ENCODE measurements at regions not wholly inside any gene's neighbourhood (a gene's known extent, or its start where the extent isn't known, plus 50 kb on each side); places are given as distances from the start of the nearest gene placed in this dataset.
A peak's percentile ranks its signal among the peaks of the same experiment; 100 is the strongest.

DNA sequence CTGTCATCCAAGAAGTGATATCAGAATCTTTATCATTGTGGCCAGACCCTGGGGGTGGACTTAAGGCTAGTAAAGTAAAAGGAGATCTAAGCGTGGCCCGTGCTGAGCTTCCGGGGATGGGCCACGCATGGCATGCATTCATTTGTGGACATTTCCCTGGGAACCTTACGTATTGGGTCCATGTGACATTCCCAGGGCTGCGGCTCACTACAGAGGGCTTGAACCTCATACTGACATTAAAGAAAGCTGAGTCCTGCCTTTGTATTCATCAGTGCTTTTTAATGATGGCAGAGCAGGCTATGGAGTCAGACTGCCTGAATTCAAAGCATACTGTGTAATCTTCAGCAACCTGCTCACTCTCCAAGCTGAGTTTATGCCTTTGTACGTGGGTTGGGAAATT is 152.2 kb upstream of the AFDN start:
- DNase-seq (ENCODE audit: low spot score in 2 of 2) = no peak
- in situ Hi-C loops (cut with MboI; ENCODE audit: low sequenced_read_pairs) = no loop called here
- no peak overlapping the region for H3K4me3 ChIP-seq
- peaks cover 10% of the 10 kb centered on the region for H3K4me1 ChIP-seq
- no peaks in the 10 kb centered on the region for H3K36me3 ChIP-seq (replicated peaks)
- H3K9me3 ChIP-seq = no peaks in the 10 kb centered on the region
- H3K27me3 ChIP-seq (ENCODE audit: low read depth) = no peaks in the 10 kb centered on the region

DNA sequence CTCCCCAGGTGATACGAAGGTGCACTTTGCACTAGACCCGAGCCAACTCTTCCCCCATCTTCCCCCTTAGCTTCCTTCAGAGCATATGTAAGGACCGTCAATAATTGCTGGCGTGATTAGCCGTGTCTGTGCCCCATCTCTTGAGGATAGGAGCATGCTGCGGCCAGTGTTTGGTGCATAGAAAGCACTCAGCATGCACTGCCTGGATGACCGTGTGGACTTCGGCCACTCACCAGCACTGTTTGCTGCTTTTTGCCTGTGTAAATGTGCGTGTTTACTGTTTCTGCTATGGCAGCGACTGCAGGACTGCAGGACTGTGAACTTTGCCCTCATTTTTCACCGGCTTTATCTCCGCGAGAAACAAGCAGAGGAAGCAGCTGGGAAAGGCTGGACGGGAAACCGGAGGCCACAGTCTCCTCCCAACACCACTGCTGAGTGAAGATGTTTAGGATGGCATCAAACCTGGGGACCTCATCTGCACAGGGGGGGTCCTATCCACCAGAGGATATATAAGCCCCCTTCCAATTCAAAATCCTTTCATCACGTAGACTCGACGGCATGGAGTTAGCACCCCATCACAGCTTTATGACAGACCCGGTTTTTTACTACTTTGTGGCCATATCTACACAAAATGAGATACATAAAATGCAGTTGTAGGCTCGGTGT is 150.6 kb upstream of the AFDN start:
- peaks cover 10% of the 10 kb centered on the region for H3K4me1 ChIP-seq
- H3K27me3 ChIP-seq (ENCODE audit: low read depth) = no peaks in the 10 kb centered on the region
- DNase-seq (ENCODE audit: low spot score in 2 of 2) = no peak
- no peaks in the 10 kb centered on the region for H3K9me3 ChIP-seq
- no peak overlapping the region for H3K4me3 ChIP-seq
- no peaks in the 10 kb centered on the region for H3K36me3 ChIP-seq (replicated peaks)
- in situ Hi-C loops (cut with MboI; ENCODE audit: low sequenced_read_pairs) = no loop called here

DNA sequence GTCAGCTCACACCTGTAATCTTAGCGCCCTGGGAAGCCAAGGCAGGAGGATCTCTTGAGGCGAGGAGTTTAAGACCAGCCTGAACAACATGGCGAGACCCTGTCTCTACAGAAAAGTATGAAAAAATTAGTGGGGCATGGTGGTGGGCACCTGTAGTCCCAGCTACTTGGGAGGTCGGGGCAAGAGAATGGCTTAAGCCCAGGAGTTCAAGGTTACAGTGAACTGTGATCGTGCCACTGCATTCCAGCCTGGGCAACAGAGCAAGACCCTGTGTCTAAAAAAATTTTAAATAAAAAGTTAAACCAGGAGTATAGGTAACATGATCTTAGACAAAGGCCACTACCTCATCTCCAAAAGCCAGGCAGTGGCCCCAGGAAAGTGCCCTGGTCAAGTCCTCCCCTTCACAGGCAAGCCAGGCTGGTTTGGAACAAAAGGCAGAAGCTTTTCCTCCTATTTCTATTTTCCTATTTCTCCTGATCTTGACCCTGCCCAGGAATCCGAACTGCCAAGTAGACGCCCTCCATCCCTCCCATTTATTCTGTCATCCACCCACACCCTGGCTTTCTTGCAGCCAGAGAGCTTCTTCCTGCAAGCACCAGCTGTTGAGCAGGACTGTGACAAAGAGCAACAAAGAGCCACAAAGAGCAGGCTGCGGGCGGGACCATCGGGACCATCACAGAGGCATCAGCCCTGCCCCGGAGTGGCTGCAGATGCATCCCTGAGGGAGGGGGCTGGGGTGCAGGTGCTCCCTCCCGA is 149.9 kb upstream of the AFDN start:
- Histone ChIP-seq H3K27me3 (ENCODE audit: low read depth) (no peaks in the 10 kb centered on the region), H3K9me3 (no peaks in the 10 kb centered on the region), H3K4me1 (peaks cover 10% of the 10 kb centered on the region), H3K36me3 (replicated peaks) (no peaks in the 10 kb centered on the region), H3K4me3 (no peak overlapping the region)
- DNase-seq (ENCODE audit: low spot score in 2 of 2) = no peak
- in situ Hi-C loops (cut with MboI; ENCODE audit: low sequenced_read_pairs) = no loop called here

DNA sequence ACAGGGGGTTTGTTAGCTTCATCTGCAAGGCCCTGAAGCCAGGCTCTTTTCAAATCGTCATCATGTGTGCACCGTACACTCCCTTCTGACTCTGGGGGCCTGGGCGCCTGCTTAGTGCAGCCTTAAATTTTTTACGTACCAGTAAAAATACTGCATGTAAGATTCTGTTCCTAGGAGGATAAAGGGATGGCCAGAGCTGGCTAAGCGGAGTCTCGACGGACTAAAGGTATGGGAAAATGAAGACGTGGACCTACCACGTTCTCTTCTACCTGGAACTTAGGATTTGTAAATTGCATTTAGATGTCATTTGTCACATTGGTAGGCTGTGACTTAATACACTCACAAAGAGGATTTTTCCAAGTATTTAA is 149.3 kb upstream of the AFDN start:
- H3K27me3 ChIP-seq (ENCODE audit: low read depth) = no peaks in the 10 kb centered on the region
- H3K4me3 ChIP-seq = no peak overlapping the region
- peaks cover 10% of the 10 kb centered on the region for H3K4me1 ChIP-seq
- H3K36me3 ChIP-seq (replicated peaks) = no peaks in the 10 kb centered on the region
- DNase-seq (ENCODE audit: low spot score in 2 of 2) = no peak
- no peaks in the 10 kb centered on the region for H3K9me3 ChIP-seq
- in situ Hi-C loops (cut with MboI; ENCODE audit: low sequenced_read_pairs) = no loop called here

DNA sequence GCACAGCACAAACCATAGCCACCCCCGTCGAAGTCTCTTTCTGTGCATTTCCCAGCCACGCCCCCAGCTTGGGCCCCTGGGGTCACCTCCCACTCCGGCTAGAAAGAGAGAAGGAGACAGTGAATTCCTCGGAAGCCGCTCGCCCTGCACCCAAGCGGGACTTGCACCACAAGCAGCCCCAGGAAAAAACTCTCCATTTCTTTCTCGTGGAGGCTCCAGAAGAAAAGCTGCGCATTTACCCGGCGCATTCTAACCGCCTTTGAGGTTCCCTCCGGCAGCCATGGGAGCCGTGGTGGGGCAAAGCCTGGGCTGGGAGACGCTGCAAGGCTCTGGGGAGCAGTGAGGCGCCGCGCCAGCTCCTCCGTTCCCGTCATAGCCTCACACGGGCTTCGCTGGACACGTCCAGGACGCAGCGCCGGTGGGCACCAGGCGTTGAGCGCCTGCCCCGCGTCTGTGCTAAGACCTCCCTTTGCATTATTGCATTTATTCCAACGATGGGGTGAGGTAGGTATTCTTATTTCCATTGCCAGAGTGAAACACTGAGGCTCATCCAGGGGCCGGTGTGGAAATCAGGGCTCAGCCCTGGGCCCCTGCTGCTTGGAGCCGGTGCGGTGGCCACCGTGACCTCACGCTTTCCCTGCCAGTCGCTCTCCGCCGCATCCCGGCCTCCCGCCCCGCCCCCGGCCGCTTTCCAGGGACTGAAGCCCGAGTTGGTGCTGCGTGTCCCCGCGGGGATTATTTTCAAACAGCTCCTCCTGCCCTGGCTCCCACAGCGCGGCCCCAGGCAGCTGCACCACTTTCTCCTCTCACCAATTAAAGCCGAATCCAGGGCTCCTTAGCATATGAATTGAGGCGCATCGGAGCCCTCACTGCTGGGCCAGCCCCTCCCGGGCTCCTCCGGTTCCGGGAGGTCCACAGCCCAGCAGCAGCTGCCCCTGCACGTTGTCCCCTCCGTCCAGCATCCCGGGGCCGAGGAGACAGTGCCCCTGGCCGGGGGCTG is 148.3 kb upstream of the AFDN start:
- peaks cover 10% of the 10 kb centered on the region for H3K4me1 ChIP-seq
- H3K36me3 ChIP-seq (replicated peaks) = no peaks in the 10 kb centered on the region
- H3K9me3 ChIP-seq = no peaks in the 10 kb centered on the region
- in situ Hi-C loops (cut with MboI; ENCODE audit: low sequenced_read_pairs) = no loop called here
- H3K4me3 ChIP-seq = peak overlapping the region; percentile 25
- no peaks in the 10 kb centered on the region for H3K27me3 ChIP-seq (ENCODE audit: low read depth)
- DNase-seq (ENCODE audit: low spot score in 2 of 2) = peak; percentile 48 to 82

DNA sequence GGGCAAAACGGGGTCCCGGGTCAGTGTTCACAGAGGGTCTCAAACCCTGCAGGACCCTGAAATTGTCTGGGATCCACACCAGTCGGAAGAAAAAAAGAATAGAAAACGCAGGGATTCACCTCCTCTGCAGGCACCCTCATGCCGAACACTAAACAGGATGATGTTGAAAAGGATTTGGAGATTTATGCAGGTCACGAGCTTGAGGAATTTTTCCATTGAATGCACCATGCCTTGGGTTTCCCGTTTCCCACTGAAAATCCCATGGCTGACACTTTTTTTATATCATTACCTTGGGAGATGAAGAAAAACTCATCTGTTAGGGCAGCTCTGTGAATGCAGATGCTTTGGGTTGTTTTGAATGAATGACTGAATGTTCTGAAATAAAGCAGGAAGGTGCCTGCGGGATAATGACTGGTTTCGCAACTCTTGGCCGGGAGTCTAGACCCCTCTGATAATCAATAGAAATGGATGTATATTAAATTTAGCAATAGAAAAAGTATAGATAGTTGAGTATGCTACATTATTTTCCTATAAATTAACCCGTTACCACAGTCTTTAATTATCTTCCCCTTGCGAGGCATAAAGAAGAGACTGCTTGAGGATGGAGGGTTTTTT is 147.5 kb upstream of the AFDN start:
- no peaks in the 10 kb centered on the region for H3K27me3 ChIP-seq (ENCODE audit: low read depth)
- H3K36me3 ChIP-seq (replicated peaks) = no peaks in the 10 kb centered on the region
- H3K4me3 ChIP-seq = no peak overlapping the region
- no peak for DNase-seq (ENCODE audit: low spot score in 2 of 2)
- H3K9me3 ChIP-seq = no peaks in the 10 kb centered on the region
- H3K4me1 ChIP-seq = peaks cover 10% of the 10 kb centered on the region
- in situ Hi-C loops (cut with MboI; ENCODE audit: low sequenced_read_pairs) = no loop called here

DNA sequence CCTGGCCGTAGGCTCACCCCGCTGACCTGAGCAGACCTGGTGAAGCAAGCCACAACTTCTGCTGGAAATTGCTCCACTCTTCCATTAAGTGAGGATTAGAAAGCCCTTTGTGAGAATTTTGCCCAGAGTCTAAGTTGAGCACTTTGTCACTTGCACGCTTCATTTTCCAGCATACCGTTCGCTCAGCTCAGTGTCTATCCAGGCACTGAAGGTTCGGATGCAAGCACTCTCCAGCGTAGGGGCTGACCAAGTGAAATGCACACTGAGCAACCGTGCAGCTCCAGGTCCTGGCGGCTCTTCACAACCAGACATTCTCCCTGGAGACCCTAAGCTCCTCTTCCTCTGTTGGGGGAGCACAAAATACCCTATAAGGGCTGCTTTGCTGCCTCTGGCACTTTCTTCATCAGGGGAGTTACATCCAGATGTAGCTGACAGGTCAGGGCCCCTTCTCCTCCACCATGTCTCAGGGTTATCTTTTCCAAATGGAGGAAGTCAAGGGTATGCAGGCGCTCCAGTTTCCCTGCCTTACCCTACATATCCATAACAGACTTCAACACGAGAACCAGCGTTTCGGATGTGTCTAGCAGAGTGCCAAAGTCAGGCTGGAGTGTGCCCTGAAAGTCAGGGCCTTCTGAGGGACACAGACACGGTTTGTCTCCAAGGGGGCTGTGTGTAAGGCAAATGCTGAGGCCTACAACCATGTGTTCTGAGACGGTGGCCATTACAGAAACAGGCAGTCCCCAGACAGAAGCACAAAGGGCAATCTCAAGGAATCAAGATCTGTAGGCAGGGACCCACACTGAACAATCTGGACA is 146.7 kb upstream of the AFDN start:
- Histone ChIP-seq H3K36me3 (replicated peaks) (no peaks in the 10 kb centered on the region), H3K27me3 (ENCODE audit: low read depth) (no peaks in the 10 kb centered on the region), H3K9me3 (no peaks in the 10 kb centered on the region), H3K4me1 (peaks cover 10% of the 10 kb centered on the region), H3K4me3 (no peak overlapping the region)
- in situ Hi-C loops (cut with MboI; ENCODE audit: low sequenced_read_pairs) = no loop called here
- no peak for DNase-seq (ENCODE audit: low spot score in 2 of 2)

DNA sequence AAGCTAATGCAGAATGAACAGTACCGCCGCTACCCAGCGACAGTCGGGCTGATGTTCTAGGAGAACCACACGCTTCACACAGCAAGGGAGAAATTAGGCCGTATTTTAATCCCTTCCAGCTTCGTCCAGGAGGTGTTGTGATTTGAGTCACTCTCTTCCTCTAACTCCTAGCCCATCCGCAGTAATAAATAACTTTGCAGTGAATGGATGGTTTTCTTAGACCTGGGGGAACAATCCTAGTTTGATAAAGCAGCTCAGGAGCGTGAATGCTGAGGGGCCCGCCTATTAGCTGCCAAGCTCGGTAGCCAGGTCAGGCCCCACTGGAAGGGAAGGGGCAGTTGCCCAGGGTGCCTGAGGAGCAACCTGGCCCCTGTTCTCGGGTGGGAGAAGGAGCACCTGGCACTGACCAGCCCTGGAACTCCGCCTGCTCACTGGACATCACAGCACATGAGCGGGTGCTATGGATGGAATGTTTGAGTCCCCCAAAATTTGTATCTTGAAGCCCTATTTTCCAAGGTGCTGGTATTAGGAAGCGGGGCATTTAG is 146.0 kb upstream of the AFDN start:
- H3K4me3 ChIP-seq = no peak overlapping the region
- in situ Hi-C loops (cut with MboI; ENCODE audit: low sequenced_read_pairs) = no loop called here
- DNase-seq (ENCODE audit: low spot score in 2 of 2) = no peak
- H3K36me3 ChIP-seq (replicated peaks) = no peaks in the 10 kb centered on the region
- H3K4me1 ChIP-seq = peaks cover 10% of the 10 kb centered on the region
- no peaks in the 10 kb centered on the region for H3K27me3 ChIP-seq (ENCODE audit: low read depth)
- no peaks in the 10 kb centered on the region for H3K9me3 ChIP-seq

DNA sequence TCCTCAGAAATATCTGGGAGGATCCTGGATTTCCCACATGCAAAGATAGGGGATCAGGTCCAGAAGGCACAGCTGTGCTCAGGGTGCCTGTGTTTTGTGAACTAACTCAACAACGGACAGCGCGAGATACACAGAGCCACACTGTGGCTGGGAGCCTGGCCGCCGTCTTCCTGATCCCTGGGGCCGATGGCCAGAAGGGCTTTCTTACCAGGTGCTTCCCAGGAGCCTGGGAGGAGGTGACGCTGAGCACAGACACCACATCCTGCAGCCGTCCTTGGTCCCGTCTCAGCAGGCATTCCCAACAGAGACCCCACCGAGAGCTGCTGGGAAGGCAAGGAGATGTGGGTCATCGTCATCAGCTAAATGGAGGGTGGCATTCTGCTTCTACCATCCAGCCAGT is 144.6 kb upstream of the AFDN start:
- H3K4me3 ChIP-seq = no peak overlapping the region
- in situ Hi-C loops (cut with MboI; ENCODE audit: low sequenced_read_pairs) = no loop called here
- H3K27me3 ChIP-seq (ENCODE audit: low read depth) = no peaks in the 10 kb centered on the region
- no peak for DNase-seq (ENCODE audit: low spot score in 2 of 2)
- peaks cover 10% of the 10 kb centered on the region for H3K4me1 ChIP-seq
- H3K36me3 ChIP-seq (replicated peaks) = 0 out of 2 replicates have a peak, but pooled peaks cover 5% of the 10 kb centered on the region
- 0 out of 2 replicates have a peak, but pooled peaks cover 2% of the 10 kb centered on the region for H3K9me3 ChIP-seq

DNA sequence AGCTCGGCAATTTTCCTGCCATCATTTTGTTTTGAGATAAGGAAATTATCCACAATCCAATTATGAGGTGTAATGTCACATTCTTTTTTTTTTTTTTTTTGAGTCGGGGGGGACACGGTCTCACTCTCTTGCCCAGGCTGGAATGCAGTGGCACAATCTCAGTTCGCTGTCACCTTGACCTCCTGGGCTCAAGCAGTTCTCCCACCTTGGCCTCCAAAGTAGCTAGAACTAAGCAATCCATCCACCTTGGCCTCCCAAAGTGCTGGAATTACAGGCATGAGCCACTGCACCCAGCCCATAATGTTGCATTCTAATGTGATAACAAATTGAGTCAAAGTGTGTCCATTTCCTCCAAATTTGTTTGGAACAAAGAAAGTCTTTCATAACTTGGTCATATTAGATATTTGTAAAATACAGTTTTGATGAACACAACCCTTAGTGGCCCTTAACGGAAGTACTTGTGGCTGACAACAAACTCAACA is 144.1 kb upstream of the AFDN start:
- H3K27me3 ChIP-seq (ENCODE audit: low read depth) = no peaks in the 10 kb centered on the region
- no peak overlapping the region for H3K4me3 ChIP-seq
- H3K36me3 ChIP-seq (replicated peaks) = 0 out of 2 replicates have a peak, but pooled peaks cover 5% of the 10 kb centered on the region
- peaks cover 10% of the 10 kb centered on the region for H3K4me1 ChIP-seq
- DNase-seq (ENCODE audit: low spot score in 2 of 2) = no peak
- in situ Hi-C loops (cut with MboI; ENCODE audit: low sequenced_read_pairs) = no loop called here
- H3K9me3 ChIP-seq = 0 out of 2 replicates have a peak, but pooled peaks cover 2% of the 10 kb centered on the region

DNA sequence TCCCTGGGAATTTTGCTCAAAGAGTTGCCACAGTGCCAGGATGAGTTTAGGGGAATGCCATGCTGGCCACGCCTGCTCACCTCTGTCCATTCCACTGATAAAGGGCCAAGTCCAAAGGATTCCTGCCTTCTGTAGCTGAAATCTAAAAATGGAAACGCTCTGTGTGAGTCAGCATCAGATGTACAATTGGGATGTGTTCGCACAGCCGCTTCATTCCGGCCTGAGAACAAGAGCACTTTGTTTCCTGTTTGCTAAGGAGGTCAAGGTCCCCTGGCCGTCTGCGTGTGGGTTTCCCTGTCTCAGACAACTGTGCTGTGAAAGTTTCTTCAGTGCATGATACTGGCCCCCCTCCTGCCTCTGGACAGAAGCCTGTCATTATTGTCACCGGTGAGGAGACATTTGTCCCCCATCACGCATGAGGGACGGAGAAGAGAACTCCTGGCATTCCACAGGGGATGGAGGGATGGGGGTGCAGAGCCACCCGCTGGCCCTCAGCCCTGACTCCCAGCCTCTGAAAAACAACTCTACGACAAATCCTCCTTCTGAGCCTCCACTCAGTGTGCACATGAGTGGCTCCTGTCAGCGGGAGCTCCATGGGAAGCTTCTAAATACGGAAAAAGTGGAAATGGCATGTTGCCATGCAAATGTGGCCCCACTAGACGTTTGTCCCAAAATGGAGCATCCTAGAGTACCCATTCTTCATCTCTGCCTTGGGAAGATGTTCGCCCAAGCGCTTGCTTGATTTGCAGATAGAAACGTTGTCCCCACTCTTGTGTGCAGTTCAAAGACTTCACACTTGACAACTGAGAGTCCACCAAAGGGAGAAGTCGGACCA is 143.5 kb upstream of the AFDN start:
- Histone ChIP-seq H3K4me3 (no peak overlapping the region), H3K27me3 (ENCODE audit: low read depth) (no peaks in the 10 kb centered on the region), H3K4me1 (peaks cover 3% of the 10 kb centered on the region), H3K36me3 (replicated peaks) (0 out of 2 replicates have a peak, but pooled peaks cover 5% of the 10 kb centered on the region), H3K9me3 (0 out of 2 replicates have a peak, but pooled peaks cover 2% of the 10 kb centered on the region)
- DNase-seq (ENCODE audit: low spot score in 2 of 2) = no peak
- in situ Hi-C loops (cut with MboI; ENCODE audit: low sequenced_read_pairs) = no loop called here
